SW 1271 (cell line): ENCODE measurements at regions not wholly inside any gene's neighbourhood (a gene's known extent, or its start where the extent isn't known, plus 50 kb on each side); places are given as distances from the start of the nearest gene placed in this dataset.

ENCODE experiments used
- DNase-seq, 2 experiments: peaks; one replicate each; lab custom pipeline; 2025; lab: John Stamatoyannopoulos, UW

GRCh38 chr13:85896516-85897450, 97.6 kb upstream of the SLITRK6 start:
- peak in 1 of 2 experiments; percentile 7 for DNase-seq

GRCh38 chr13:85887406-85887805, 88.2 kb upstream of the SLITRK6 start:
- DNase-seq = no peak

DNA sequence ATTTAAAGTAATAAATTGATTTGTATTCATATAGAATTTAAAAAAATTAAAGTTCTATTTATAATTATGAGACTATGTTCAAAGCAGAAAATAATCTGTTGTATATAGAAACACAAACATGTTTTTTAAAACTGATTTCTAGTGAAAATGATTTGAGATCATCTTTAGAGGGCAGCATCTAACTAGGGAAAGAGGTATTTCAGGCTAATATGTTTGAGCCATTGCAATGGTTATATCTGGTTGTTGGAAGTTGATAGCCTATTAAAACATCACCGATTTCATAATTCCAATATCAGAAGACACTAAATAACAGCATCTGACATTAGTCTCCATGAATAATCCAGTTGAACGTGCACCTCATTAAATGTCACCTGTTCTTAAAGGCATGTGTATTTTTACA, 79.8 kb upstream of the SLITRK6 start:
- peak in 1 of 2 experiments; percentile 2 for DNase-seq

DNA sequence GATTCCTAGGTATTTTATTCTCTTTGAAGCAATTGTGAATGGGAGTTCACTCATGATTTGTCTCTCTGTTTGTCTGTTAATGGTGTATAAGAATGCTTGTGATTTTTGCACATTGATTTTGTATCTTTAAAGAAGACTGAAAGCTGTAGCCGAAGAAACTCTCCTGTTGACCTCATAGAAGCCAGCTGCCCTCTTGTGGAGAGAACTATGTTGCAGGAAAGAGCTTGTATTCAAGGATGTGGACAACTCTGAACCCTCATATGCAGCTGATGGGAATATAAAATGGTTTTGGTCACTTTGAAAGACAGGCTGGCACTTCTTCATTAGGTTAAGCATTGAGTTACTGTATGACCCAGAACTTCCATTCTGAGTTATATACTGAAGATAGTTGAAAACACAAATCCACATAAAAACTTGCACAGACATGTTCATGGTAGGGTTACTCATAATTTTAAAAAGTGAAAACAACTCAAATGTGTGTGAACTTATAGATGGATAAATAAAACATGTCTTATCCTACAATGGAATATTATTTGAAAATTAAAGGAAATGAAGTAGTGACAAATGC, 65.8 kb upstream of the SLITRK6 start:
- peak in 1 of 2 experiments; percentile 40 for DNase-seq

GRCh38 chr13:85853901-85854663, 54.9 kb upstream of the SLITRK6 start:
- no peak for DNase-seq

DNA sequence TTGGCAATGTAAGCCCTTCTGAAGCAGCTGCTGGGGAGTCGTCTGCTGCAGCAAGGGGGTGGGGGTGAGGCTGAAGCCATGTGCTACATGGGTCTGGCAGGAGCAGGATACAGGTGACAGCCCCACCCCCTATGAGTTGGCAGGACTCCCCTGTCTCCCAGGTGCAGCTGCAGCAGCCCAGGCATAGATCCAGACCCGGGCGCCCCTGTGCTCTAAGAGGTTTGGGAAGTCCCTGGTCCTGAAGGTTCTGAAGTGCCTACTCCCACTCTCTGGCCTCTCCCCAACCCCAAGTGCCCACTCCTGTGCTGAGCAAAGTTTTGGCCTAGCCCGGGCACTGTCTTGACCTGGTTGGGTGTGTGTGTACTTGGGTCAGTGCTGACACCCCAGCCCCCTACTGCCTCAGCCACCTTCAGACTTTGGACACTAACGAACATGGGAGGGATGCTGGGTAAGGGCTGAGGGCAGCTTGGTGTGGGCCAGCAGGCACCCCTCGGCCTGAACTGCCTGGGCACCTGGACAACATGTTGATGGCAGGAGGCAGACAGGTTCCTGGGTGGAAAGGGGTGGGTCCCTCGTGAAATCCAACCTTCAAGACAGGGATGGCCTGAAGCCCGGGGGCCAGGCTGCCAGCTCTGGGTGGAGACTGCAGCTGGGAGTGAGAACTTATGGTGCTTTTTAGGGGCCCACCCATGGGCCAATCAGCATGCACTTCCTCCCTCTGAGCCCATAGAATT, 54.1 kb upstream of the SLITRK6 start:
- no peak for DNase-seq
